GM12891 (cell line): ENCODE measurements at regions not wholly inside any gene's neighbourhood (a gene's known extent, or its start where the extent isn't known, plus 50 kb on each side); places are given as distances from the start of the nearest gene placed in this dataset.

Source experiments
- PAX5 ChIP-seq: IDR thresholded peaks from 2 replicates; pipeline ENCODE4 v1.6.1; 2011; ENCODE audit warnings: low read length, moderate library complexity, mild to moderate bottlenecking; ENCODE audit not compliant: insufficient read depth, severe bottlenecking
- POLR2A ChIP-seq: IDR thresholded peaks from 2 replicates; pipeline ENCODE4 v1.6.1; 2011; ENCODE audit warnings: low read depth, low read length, control low read depth
- POLR2AphosphoS5 ChIP-seq: IDR thresholded peaks from 2 replicates; pipeline ENCODE4 v1.6.1; 2011; ENCODE audit warnings: low read depth, low read length, control low read depth
- POU2F2 ChIP-seq: IDR thresholded peaks from 2 replicates; pipeline ENCODE4 v1.6.1; 2011; ENCODE audit warnings: low read depth, mild to moderate bottlenecking, control low read depth, low read length, moderate library complexity
- TAF1 ChIP-seq: IDR thresholded peaks from 2 replicates; pipeline ENCODE4 v1.6.1; 2011; ENCODE audit warnings: low read depth, low read length, control low read depth

GRCh38 chr22:22743128-22743760 is 98.8 kb downstream of the GGTLC2 start:
- no peak for TF ChIP-seq POLR2AphosphoS5
- no peak for TF ChIP-seq TAF1
- no peak for TF ChIP-seq POLR2A
- TF ChIP-seq POU2F2, result no peak
- no peak for TF ChIP-seq PAX5
